D721Med (cell line): ENCODE measurements at regions not wholly inside any gene's neighbourhood (a gene's known extent, or its start where the extent isn't known, plus 50 kb on each side); places are given as distances from the start of the nearest gene placed in this dataset.

Experiments
- DNase-seq: peaks from one replicate; pipeline ENCODE4 v3.0.0; 2011; ENCODE audit warnings: low spot score; ENCODE audit not compliant: insufficient read length
- FAIRE-seq: peaks from 2 replicates; lab custom pipeline; 2011; peaks lifted over from hg19 to GRCh38; lab: Jason Lieb, UNC
- CTCF ChIP-seq: IDR thresholded peaks from 2 replicates; pipeline ENCODE4 v1.5.1; 2012; ENCODE audit warnings: mild to moderate bottlenecking, control low read depth; ENCODE audit not compliant: insufficient read depth; ENCODE audit errors: missing control alignments

GRCh38 chr5:136892000-136892399 is 526.7 kb upstream of the TRPC7 start:
- FAIRE-seq (no peak), DNase-seq (no peak)
- TF ChIP-seq CTCF, result no peak

DNA sequence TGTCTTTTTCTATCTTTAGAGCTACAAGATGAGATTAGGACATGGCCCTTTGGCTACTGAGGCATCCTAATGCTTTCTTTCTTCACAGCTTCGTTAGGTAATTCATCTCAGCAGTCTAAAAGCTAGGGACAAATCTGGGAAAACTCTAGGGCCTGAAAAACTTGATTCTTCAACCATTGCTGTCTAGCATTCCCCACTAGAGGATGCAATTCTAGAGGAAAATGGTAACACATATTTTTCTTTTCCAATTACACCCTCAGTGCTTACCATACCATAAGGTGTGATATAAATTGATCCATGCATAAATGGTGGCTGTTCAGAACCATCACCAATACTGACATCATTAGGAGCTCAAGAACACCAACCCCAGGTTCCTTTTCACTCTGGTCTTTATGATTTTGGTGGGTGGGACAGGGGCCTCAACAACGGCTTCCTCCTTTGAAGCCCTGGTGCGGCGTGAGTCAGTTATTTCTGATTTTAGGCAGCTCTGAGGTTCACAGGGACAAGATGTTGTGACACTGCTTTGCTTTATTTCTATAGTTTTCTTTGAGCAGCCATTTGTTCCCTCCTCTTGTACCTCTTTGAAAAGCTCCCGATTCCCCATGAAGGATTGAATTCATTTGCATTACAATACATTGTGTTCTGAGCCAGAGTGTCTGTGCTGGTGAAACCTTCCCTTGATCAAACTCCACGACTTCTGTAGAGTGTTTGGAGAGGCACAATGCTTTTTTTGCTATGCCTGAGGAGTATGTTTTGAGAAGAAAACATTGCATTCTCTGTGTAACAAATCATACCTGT is 526.0 kb upstream of the TRPC7 start:
- no peak for DNase-seq
- TF ChIP-seq CTCF, result no peak
- FAIRE-seq, result no peak

- DNase-seq (no peak), FAIRE-seq (no peak)
- no peak for TF ChIP-seq CTCF
Observed at GRCh38 chr5:136890431-136891148, 525.2 kb upstream of the TRPC7 start.

- no peak for TF ChIP-seq CTCF
- no peak for DNase-seq
Observed at GRCh38 chr5:136886608-136887007, 521.3 kb upstream of the TRPC7 start.

DNA sequence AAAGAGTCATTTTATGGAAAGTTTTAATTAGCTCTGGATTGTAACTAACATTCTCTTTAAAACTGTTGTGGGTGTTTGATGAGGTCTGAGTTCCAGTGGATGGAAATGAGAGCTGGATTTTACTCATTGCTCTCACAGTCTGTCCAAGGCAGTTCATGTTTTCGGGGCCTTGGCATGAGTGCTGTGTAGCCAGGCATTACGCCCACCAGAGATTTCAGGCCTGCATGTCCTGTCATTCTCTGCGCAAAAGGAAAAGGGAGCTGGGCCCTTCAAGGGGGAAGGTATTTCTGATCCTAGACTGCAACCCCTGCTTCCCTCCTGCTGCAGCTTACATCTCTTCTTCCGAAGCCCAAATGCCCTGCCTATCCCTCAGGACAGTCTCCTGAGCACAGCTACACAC is 499.6 kb upstream of the TRPC7 start:
- FAIRE-seq, result no peak

More at GRCh38 chr5:136886608-136887007, 521.3 kb upstream of the TRPC7 start:
- no peak for FAIRE-seq

DNA sequence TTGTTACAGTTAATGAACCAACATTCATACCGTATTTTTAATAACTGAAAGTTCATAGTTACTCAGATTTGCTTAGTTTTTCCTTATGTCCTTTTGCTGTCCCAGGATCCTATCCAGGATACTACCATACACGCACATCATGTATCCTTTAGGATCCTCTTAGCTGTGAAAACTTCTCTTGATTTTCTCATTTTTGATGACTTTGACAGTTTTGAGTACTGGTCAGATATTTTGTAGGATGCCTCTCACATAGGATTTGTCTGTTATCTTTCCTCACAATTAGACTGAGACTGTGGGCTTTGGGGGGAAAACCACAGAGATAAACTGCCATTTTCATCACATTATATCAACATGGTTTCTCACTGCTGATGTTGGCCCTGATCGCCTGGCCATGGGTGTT is 491.3 kb upstream of the TRPC7 start:
- DNase-seq, result no peak
- TF ChIP-seq CTCF, result no peak
- FAIRE-seq, result no peak

More for the DNA sequence above, 499.6 kb upstream of the TRPC7 start:
- no peak for TF ChIP-seq CTCF
- DNase-seq, result no peak

DNA sequence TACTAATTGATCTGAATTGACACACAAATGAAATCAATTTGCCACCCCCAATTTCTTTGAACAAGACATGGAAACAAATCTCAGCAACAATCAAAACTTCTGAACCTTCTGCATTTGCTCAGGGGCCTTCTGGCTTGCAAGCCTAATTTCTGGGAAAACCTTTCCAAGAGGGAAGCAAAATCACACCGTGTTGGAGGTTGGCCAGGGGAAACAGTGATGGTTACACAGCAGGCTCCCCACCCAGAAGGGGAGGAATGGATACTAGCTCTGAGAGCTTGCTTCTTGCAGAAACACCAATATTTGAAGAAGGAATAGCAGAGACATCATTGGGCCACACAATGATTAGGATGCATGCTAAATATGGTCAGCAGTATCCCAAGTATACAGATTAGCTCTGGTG is 488.6 kb upstream of the TRPC7 start:
- no peak for FAIRE-seq
- DNase-seq, result no peak
- no peak for TF ChIP-seq CTCF
